Gastroesophageal sphincter (tissue), 4 donors: ENCODE measurements at regions not wholly inside any gene's neighbourhood (a gene's known extent, or its start where the extent isn't known, plus 50 kb on each side); places are given as distances from the start of the nearest gene placed in this dataset.

Source experiments
- ATAC-seq: fragments of 150-250 bp; one replicate; pipeline ENCODE4 v1.9.1; 2016; ENCODE audit warnings: mild to moderate bottlenecking, moderate library complexity
- H3K27ac ChIP-seq, 4 donors: fragments of 200-600 bp; sonication (generic) in 3 of 4; 1 replicate in 3 of 4; 2 replicates in 1 of 4; pipeline ENCODE4 v1.5.1; 2016 to 2019
- H3K27me3 ChIP-seq: fragments of 200-600 bp; sonication (generic); one replicate; pipeline ENCODE4 v1.5.1; 2019
- H3K36me3 ChIP-seq, 2 donors: fragments of 200-600 bp; sonication (generic); one replicate each; pipeline ENCODE4 v1.5.1; 2019; ENCODE audit warnings: control low read depth in 1 of 2
- H3K4me1 ChIP-seq, 3 donors: fragments of 200-600 bp; sonication (generic); 1 replicate in 2 of 3; 2 replicates in 1 of 3; pipeline ENCODE4 v1.5.1; 2016 to 2019; ENCODE audit warnings: control low read depth in 2 of 3
- H3K4me3 ChIP-seq, 2 donors: fragments of 200-600 bp; sonication (generic); one replicate each; pipeline ENCODE4 v1.5.1; 2019; ENCODE audit warnings: mild to moderate bottlenecking in 1 of 2, moderate library complexity in 1 of 2
- H3K9me3 ChIP-seq, 3 donors: fragments of 200-600 bp; sonication (generic); one replicate each; pipeline ENCODE4 v1.5.1; 2017 to 2019; ENCODE audit warnings: control low read depth in 2 of 3
- EP300 ChIP-seq: sonication (generic); formaldehyde crosslinking; IDR thresholded peaks from one replicate; pipeline ENCODE4 v1.6.1; 2017; ENCODE audit warnings: antibody characterized with exemption, mild to moderate bottlenecking
- POLR2A ChIP-seq, 2 donors: fragments of 450-650 bp; IDR thresholded peaks; one replicate each; pipeline ENCODE4 v1.6.1; 2017; ENCODE audit warnings: antibody characterized with exemption in 2 of 2, mild to moderate bottlenecking in 2 of 2, moderate library complexity in 1 of 2
- POLR2AphosphoS5 ChIP-seq: sonication (generic); formaldehyde crosslinking; IDR thresholded peaks from one replicate; pipeline ENCODE4 v1.6.1; 2017; ENCODE audit warnings: antibody characterized with exemption
- WGBS, 2 donors: methylation state at CpG; one replicate each; pipeline ENCODE4 v1.1.5; 2018; ENCODE audit warnings: low coverage in 1 of 2; 5-methylcytosine and 5-hydroxymethylcytosine counted together
- TF ChIP-seq, protein P1 (sequence below), 4 experiments: fragments of 200-600 bp in 2 of 4; fragments of 450-650 bp in 2 of 4; sonication (generic) in 1 of 4; IDR thresholded peaks; one replicate each; pipeline ENCODE4 v1.5.1; 2017 to 2019; ENCODE audit warnings: antibody characterized with exemption in 4 of 4, mild to moderate bottlenecking in 2 of 4, moderate library complexity in 2 of 4

DNA sequence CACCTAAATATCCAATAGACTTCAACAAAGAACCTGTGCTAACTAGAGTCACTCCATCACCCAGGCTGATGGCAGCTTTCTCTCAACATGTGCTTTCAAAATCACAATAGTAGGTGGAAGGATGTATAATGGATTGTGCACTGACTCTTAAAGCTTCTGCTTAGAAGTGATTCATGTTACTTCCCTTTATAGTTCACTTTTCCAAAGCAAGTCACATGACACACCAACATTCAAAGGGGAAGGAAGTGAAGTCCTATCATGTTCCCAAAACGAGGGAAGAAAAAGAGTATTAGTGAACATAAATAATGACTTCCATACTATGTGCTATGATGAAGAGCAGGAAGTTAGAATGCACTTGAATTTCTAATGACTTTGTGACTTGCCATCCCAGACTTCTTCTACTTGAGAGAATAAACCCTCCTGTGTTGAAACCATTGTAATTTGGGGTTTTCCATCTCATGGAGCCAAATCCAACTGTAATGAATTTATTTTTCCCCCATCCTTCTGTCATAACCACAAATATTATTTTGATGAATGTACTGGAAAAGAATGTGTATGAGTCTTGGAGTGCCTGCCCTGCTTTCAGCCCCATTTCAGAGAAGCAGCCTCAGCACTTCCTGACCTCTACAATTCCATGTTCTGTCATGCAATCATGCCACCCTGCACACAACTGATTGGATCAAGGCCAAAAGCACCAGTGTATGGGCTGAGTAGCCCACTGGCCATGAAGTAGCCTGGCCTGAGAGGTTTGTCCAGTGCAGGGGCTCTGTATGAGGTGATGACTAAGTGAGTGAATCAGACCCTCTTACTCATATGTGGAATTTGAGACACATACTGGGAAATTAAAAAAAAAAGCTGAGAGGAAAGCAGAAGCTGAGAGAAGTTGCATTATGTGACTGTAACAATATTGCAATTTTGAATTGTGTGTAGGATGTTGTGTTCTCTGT is 525.9 kb upstream of the CLINT1 start:
- H3K4me1 ChIP-seq, result peaks cover 0 to 21% (median 9%) of the 10 kb centered on the region in 3 donors
- no peaks in the 10 kb centered on the region for H3K27me3 ChIP-seq
- H3K27ac ChIP-seq, result no peak overlapping the region
- ATAC-seq, result peak; percentile 12
- no peak overlapping the region for H3K4me3 ChIP-seq
- 27 to 63% methylated on average over 1 of the region's 1 CpG for WGBS, 2 donors
- H3K36me3 ChIP-seq, result no peaks in the 10 kb centered on the region
- TF ChIP-seq POLR2A (IDR thresholded peaks at IDR 0.05) (no peak), EP300 (no peak), POLR2AphosphoS5 (no peak)
- TF ChIP-seq, protein P1, sequence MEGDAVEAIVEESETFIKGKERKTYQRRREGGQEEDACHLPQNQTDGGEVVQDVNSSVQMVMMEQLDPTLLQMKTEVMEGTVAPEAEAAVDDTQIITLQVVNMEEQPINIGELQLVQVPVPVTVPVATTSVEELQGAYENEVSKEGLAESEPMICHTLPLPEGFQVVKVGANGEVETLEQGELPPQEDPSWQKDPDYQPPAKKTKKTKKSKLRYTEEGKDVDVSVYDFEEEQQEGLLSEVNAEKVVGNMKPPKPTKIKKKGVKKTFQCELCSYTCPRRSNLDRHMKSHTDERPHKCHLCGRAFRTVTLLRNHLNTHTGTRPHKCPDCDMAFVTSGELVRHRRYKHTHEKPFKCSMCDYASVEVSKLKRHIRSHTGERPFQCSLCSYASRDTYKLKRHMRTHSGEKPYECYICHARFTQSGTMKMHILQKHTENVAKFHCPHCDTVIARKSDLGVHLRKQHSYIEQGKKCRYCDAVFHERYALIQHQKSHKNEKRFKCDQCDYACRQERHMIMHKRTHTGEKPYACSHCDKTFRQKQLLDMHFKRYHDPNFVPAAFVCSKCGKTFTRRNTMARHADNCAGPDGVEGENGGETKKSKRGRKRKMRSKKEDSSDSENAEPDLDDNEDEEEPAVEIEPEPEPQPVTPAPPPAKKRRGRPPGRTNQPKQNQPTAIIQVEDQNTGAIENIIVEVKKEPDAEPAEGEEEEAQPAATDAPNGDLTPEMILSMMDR (IDR thresholded peaks at IDR 0.05), result no peak
- no peaks in the 10 kb centered on the region for H3K9me3 ChIP-seq

DNA sequence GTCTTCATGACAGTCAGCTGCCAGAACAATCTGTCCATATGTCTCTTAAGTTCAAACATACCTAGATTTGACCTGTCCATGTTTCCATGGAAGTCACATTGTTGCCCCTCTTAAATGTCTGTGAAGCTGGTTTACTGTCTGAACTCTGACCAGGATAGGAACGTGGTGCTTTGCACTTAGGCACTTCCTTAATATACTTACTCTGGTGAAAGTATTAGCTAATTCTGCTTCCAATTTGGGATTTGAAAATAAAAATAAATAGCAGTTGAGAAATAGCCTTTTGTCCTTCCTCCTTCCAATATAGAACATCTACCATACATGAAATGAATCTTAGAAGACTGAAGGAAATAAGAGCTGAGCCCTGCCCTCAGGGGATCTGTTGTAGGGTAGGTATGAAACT is 524.5 kb upstream of the CLINT1 start:
- H3K4me1 ChIP-seq, result peaks cover 0 to 21% (median 9%) of the 10 kb centered on the region in 3 donors
- no peak for TF ChIP-seq EP300
- TF ChIP-seq, protein P1 (IDR thresholded peaks at IDR 0.05), result no peak
- H3K27me3 ChIP-seq, result no peaks in the 10 kb centered on the region
- H3K4me3 ChIP-seq, result no peak overlapping the region
- 67 to 80% methylated on average over 1 of the region's 1 CpG for WGBS, 2 donors
- ATAC-seq, result no peak
- H3K9me3 ChIP-seq, result no peaks in the 10 kb centered on the region
- H3K36me3 ChIP-seq, result no peaks in the 10 kb centered on the region
- H3K27ac ChIP-seq, result no peak overlapping the region

GRCh38 chr5:158382473-158382872 is 523.5 kb upstream of the CLINT1 start:
- TF ChIP-seq EP300 (no peak), POLR2AphosphoS5 (no peak), POLR2A (IDR thresholded peaks at IDR 0.05) (no peak)
- TF ChIP-seq, protein P1 (IDR thresholded peaks at IDR 0.05), result no peak
- H3K27ac ChIP-seq, result no peak overlapping the region
- H3K27me3 ChIP-seq, result no peaks in the 10 kb centered on the region
- no peaks in the 10 kb centered on the region for H3K9me3 ChIP-seq
- peak; percentile 96 for ATAC-seq
- H3K4me3 ChIP-seq, result no peak overlapping the region
- H3K4me1 ChIP-seq, result peaks cover 0 to 21% (median 9%) of the 10 kb centered on the region in 3 donors
- no peaks in the 10 kb centered on the region for H3K36me3 ChIP-seq
- WGBS, 2 donors, result 40 to 42% methylated on average over 1 of the region's 2 CpGs

DNA sequence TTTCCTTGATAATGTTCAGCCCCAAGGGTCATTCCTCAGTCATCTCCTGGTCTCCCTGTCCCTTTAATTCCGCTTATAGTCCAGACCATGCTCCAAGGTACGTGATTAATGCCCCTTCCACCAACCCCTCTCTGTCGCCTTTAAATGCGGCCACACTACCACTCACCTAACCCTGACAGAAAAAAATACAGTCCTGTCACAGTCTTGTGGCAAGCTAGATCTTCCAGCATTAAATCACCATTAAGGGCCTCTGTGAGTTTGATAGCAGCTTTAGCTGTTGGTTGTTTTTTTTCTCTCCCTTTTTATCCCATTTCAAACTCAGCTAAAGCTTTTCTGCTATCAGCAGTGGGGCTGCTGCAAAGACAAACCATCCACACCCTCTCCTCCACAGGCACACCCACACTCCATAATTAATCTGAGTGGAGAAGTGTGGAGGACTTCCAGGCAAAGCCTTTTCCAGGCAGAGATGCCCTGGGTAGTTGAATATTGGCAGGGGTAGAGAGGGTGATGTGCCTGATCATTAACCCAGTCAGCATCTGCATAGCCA is 522.7 kb upstream of the CLINT1 start:
- no peak for ATAC-seq
- Histone ChIP-seq H3K36me3 (no peaks in the 10 kb centered on the region), H3K27ac (peak overlapping the region in 1 of 4 donors; percentile 6), H3K27me3 (no peaks in the 10 kb centered on the region), H3K4me1 (peaks cover 0 to 21% (median 9%) of the 10 kb centered on the region in 3 donors), H3K4me3 (no peak overlapping the region), H3K9me3 (no peaks in the 10 kb centered on the region)
- TF ChIP-seq EP300, result no peak
- no peak for TF ChIP-seq POLR2AphosphoS5
- TF ChIP-seq, protein P1 (IDR thresholded peaks at IDR 0.05), result no peak
- no peak for TF ChIP-seq POLR2A (IDR thresholded peaks at IDR 0.05)
- WGBS, 2 donors, result 88 to 91% methylated on average over 4 of the region's 4 CpGs
